Kidney capillary endothelial cell (primary cell): ENCODE measurements at regions not wholly inside any gene's neighbourhood (a gene's known extent, or its start where the extent isn't known, plus 50 kb on each side); places are given as distances from the start of the nearest gene placed in this dataset.
"Not testable (repeated sequence)": the region's sequence is repeated elsewhere in the genome, so short reads cannot be mapped to it uniquely, and the experiment has no call there.

Experiments
- DNase-seq: peaks from one replicate; pipeline ENCODE4 v3.0.0-alpha.2; 2018; ENCODE audit warnings: low spot score

DNA sequence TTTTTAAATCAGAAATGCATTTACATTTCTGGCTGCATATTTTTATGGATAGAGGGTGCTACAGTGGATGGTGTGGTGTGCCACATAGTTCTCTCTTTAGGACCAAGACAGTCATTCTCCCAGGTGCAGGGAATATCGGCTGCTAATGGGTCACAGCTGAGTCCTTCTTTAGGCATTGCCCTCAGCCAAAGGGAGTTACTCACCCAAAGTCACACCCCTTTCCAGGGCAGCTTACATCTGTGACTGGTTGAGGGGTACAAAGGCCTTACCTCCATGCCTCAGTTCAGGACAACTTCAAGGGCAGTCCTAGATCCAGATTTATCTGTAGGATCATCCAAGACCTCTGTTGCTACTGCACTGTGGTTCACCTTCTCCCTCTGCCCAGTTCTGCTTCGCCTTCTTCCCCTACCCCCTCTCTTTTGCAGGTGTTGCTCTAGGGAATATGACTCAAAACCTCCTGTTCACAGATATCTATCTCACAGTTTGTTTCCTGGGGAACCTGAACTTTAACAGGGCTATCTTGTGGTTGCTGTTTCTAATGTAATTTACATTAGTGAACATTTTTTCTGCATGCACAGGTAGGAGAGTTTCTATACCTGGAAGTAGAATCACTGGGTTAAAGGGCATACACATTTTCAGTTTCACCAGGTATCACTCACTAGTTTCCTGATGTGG, 413.9 kb downstream of the RPS6KC1 start:
- DNase-seq: no peak

DNA sequence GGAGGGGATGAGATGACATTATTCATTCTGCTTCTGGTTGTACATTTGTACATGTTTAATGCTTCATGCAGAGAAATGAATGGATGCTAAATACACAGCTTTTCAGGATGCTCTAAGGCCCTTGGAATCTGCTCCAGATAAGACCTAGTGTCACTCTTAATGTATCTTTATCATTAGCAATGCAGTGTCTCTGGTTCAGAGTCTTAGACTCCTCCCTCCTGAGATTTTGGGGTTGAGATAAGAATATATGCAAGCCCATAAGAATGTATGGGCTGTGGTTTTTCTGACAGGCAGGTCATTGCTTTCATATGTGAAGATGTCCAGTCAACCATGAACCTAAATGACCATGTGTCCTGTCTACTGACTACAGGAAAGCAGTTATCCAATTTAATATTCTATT, 415.5 kb downstream of the RPS6KC1 start:
- DNase-seq: no peak

DNA sequence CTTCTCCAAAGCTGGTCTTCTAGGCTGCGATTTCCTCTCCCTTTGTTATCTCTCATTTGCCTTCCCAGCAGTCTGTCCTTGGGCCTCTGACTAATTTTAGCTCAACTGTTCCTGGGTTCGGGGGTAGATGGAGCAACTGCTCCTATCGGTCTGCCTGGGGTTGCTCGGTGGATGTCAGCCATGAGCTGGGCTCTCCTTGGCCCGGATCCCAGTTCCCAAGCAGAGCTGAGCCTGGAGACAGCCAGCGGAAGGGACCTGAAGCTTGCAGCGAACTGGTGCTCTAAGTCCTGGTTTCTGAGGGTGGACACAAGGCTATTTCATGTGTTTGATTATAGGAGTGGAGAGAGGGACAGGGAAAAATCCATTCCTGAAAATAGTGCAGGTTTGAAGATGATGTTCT, 423.0 kb downstream of the RPS6KC1 start:
- no peak for DNase-seq

DNA sequence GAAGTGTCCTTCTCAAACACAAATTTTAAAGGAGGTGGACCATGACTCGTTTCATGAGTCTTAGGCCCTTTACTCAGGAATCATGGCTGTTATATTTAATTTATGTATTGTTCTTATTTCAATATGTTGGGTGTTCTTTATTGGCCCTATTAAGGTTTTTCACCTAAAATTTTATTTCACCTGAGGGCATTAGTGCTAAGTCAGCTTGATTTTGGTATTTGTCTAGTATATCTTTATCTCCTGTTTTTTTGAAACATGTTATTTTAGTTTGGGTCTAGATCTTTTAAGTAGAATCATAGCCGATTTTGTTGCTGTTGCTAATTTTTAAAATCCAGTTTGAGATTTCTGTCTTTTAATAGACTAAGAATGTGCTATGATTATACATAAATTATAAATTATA, 430.4 kb downstream of the RPS6KC1 start:
- no peak for DNase-seq

DNA sequence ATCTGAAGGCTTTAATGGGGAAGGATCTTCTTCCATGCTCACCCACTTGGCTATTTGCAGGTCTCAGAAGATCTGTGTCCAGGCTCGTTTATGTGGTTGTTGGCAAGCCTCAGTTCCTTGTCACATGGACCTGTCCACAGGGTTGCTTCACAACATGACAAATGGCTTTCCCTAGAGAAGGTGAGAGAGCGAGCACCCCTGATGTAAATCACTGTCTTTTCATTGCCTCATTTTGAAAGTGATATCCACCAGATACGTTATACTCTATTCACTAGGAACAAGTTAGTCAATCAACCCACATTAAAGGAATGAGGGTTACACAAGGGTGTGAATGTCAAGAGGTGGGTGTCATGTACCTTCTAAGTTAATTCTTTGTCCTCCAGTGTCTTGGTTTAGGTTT, 433.3 kb downstream of the RPS6KC1 start:
- no peak for DNase-seq

DNA sequence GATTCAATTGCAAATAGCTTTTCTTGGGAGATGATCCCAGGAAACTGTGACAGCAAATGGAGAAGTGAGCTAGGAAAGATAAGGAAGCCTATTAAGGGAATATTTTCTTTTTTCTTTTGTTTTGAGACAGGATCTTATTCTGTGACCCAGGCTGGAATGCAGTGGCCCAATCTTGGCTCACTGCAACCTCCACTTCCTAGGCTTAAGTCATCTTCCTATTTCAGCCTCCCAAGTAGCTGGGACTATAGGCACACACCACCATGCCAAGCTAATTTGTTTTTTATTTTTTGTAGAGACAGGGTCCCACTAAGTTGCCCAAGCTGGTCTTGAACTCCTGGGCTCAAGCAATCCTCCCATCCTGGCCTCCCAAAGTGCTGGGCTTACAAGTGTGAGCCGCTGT, 433.7 kb downstream of the RPS6KC1 start:
- DNase-seq: no peak

DNA sequence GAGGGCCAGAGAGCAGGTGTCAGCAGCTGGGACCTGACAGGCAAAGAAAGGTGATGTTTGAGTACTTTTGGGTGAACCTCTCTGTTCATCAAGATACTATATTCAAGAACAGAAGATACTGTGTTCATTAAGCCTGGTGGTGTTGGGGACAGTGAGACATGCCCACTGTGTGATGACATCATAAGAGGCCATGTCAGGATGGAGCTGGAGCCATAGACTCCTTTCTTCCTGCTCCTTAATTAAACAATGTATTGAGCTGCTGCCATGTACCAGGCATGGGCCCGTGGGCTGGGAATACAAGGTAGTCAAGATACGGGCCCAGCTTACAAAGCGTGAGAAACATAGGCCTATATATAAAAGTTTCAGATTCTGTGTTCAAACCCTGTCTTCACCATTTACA, 435.4 kb downstream of the RPS6KC1 start:
- DNase-seq: no peak

DNA sequence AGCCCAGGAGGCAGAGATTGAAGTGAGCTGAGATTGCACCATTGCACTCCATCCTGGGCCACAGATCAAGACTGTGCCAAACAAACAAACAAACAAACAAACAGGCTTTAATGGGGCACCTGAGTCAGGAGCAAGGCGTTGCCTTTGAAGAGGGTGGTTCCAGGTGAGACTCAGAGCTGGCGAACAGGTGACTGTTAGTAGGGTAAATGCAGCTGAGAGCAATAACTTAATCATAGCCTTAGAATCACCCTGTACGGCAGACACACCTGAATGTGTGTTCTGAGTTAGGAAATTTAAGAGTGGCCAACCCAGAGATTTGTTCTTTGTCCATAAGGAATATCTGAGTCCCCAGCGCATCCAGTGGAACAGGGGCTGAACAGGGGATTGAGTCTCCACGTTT, 440.4 kb downstream of the RPS6KC1 start:
- DNase-seq: no peak

DNA sequence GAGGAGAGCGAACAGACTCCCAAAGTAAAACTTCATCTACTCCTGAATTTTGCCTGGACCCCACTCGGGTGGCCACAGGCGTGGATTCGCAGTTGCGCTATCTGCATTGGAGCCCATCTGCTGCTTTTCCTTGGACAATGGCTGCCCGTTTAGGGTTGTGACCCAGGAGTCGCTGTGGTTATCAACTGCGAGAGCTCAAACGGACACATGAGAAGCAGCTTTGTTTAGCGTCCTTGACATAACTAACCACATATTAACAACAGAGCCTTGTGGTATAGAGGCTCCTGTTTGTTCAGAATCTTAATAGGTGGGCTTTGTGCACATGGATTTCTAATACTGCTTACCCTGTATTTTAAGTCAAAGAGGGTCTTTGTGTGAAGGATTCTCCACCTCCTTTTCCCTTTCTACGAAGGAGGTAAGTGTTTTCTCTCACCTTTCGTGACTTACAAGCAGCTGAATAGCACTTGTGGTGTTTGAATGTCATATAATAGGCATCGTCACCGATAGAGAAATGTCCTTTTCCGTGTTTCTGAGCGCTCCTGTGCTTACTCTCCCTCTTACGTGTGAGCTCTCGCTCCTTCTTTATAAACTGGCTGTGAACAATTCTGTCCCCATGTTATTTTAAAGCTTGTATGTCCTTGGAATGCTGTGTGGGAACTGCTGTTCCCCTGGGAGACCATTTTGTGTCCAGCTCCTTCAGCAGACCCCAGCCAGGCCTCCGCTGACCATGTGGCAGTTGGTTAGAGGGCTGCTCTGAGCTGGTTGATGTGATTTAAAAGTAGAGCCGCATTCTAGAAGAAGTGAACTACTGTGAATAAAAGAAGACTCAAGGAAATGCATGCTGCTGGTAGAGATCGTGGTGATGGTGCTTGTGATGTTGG, 441.4 kb downstream of the RPS6KC1 start:
- no peak for DNase-seq

DNA sequence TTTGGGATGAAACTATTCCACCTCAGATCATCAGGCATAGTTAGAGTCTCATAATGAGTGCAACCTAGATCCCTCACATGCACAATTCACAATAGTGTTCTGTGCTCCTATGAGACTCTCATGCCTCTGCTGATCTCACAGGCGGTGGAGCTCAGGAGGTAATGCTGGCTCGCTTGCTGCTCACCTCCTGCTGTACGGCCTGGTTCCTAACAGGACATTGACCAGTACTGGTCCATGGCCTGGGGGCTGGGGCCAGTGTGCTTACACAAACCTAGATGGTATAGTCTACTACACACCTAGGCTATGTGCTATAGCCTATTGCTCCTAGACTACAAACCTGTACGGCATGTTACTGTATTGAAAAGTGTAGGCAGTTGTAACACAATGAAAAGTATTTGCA, 448.4 kb downstream of the RPS6KC1 start:
- no peak for DNase-seq

DNA sequence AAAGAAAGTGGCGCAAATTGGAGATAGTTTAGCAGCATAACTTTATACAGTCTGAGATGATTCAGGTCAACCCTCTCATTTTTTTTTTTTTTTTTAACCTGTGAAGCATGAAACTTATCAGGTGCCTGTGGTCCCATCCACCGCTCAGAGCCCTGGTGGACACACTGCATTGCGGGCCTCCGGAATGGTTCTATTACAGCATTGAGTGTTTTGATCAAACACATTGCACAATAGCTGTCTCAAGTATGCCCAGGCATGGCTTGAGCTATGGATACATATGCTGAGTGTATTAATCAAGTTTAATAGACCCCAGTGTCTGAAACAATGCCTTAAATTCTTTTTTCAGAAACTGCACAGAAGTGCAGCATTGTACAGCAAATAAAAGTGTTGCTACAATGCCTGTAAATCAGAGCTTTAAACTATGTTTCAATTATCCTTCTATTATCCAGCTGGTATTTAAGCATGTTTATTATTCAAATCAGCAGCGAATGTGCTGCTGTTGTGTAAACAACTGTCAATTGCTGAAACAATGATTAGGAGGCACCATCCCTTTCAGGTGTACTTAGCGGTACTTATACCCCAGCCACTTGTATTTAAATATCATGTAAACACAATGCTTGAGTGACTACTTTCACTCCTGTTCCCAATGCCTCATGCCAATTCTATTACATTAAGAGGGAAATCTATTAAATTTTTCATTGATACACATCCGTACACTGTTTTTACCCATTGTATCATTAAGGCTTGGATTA, 456.6 kb downstream of the RPS6KC1 start:
- no peak for DNase-seq

DNA sequence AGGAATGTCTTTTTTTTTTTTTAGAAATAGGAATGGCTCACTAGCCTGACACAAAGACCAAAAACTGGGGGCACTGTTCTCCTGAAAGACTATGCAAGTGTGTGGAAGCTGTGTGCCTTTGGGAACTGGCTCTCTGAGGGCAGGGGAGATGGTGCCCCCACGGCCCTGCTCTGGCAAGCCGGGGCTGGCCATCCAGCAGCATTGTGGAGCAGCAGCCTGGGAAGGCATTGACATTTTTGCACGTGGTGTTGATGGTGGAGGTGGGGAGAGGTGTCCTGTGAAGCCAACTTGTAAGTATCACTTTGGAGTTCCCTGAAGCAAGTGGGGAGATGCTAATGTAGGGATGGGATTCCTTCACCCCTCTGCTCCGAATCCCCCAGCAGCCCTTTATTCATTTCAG, 460.1 kb downstream of the RPS6KC1 start:
- no peak for DNase-seq

DNA sequence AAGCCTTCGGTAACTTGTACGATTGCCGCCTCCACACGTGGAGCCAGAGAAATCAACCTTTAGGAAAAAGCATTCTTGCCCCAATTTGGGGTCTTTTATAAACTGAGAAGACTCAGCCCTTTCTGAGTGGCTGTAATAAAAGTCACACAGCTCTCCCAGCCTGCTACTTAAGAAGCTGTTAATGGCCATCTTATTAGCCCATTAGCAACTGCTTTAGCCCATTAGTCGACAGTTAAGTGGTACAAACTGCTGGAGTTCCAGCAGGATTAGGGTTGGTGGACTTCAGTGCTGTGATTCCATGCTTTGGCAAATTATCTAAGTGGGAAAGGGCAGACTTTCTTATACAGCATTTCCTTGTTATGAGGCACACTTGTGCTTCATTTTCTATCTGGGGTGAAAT, 461.3 kb downstream of the RPS6KC1 start:
- DNase-seq: no peak

DNA sequence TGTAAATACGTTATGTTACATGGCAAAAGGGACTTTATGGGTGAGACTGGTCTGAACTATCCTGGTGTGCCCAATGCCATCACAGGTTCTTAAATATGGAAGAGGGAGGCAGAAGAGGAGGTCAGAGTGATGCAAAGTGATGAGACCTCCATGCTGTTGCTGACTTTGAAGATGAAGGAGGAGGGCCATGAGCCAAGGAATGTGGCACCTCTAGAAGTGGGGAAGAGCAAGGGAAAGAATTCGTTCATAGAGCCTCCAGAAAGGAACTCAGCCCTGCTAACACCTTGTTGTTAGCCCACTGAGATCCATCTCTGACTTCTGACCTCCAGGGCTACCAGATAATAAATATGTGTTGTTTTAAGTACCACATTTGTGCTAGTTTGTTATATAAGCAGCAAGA, 462.0 kb downstream of the RPS6KC1 start:
- DNase-seq: no peak

DNA sequence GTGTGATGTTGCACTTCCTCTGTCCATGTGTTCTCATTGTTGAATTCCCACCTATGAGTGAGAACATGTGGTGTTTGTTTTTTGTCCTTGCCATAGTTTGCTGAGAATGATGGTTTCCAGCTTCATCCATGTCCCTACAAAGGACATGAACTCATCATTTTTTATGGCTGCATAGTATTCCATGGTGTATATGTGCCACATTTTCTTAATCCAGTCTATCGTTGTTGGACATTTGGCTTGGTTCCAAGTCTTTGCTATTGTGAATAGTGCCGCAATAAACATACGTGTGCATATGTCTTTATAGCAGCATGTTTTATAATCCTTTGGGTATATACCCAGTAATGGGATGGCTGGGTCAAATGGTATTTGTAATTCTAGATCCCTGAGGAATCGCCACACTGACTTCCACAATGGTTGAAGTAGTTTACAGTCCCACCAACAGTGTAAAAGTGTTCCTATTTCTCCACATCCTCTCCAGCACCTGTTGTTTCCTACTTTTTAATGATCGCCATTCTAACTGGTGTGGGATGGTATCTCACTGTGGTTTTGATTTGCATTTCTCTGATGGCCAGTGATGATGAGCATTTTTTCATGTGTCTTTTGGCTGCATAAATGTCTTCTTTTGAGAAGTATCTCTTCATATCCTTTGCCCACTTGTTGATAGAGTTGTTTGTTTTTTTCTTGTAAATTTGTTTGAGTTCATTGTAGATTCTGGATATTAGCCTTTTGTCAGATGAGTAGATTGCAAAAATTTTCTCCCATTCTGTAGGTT, 463.6 kb downstream of the RPS6KC1 start:
- not testable (repeated sequence) for DNase-seq

DNA sequence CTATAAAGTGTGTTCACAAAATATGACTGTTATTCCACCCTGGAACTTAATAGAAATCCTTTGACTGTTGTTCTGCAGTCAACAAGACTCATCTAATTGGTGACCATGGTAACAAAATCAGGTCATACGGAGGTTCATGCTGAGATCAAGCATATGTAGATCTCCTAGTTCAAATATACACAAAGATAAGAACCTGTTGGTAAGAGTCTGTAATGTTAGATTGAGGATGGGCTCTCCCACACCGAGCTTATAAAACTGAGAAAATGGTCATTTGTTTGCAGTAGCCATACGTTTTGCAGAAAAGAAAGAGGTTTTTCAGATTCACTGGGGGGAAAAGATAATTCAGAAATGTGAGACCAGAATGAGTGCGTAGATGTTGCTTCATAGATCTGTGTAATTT, 468.1 kb downstream of the RPS6KC1 start:
- DNase-seq: no peak

DNA sequence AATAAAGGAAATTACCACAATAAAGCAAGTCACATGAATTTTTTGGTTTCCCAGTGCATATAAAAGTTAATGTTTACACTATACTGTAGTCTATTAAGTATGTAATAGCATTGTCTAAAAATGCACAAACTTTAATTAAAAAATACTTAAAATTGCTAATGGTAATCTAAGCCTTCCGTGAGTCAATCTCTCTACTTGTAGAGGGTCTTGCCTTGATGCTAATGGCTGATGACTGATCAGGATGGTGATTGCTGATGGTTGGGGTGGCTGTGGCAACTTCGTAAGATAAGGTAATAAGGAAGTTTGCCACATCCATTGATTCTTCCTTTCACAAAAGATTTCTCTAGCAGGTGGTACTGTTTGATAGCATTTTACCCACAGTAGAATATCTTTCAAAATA, 466.6 kb upstream of the PROX1 start:
- DNase-seq: no peak

DNA sequence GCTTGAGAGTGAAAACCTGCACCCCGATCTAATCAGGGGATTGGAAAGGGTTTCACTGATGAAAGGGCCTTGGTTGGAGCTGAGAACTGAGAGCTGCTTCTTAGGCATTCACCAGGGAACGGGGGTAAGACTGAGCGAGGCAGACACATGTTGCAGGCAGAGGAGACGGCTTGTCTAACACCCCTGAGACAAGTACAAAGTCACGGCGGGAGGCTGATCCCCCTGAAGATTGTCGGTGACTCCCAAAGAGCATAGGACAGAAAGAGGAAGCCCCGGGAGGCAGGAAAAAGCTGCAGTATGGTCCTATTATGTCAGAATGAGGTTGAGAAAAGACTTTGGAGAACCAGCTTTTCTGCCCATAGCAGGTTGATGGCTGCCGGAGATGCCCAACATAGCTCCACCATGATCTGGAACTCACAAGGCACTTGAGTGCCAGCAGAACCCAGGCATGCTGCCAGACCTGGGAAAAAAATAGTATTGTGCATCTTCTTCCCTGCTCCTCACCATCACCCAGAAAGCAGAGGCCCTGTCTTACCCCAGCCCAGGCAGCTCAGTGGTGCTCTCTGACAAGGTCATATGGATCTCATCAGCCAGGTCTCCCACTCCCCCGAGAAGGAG, 463.9 kb upstream of the PROX1 start:
- DNase-seq: no peak

DNA sequence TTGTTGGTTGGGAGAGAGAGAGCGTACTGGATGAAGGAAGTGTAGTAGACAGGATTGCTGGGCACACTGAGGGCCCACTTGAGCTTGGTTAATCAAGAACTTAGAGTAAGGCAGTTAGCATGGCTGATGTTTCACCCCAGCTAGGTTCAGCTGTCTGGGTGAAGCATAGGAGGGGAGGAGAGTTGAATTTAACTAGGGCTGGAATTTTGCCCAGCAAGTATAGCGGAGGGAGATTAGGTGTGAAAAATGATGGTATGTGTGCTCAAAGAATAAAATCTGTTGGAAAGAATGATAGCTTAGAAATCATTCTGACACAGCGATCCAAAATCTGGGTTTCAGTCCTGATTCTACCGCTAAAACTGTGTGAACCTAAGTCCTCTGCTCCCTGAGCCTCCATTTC, 461.5 kb upstream of the PROX1 start:
- DNase-seq: no peak

DNA sequence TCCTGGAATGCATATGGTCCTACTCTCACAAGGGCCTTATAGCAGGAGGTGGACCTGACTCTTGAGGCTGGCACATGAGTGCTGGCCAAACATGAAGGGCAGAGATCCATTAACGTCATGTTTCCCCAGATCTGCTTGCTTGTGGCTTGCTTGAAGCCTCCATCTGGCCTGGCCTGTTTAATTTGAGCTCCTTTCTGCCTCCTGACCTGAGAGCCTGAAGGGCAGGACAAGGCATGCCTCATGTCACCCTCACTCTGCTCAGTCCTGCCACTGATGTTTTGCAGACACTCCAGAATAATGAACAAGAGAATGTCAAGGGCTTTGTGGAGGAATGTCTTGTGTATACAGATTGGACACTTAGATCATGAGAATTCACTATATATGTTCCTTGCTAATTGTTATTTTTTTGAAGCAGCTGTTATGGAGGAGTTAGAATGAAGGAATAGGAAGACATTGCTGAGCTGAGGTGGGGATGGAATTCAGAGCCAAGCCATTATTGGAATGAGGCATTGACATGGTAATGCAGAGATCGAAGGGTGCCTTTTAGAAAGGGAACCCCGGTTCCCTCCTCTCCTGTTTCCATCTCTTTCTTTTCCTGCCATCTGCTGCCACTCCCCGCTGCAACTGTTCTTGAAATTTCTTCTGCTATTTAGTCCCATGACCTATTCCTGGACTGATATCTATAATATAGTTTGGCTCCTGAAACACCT, 457.0 kb upstream of the PROX1 start:
- no peak for DNase-seq
